ENCODE measurements at regions not wholly inside any gene's neighbourhood (a gene's known extent, or its start where the extent isn't known, plus 50 kb on each side); places are given as distances from the start of the nearest gene placed in this dataset.

DNA sequence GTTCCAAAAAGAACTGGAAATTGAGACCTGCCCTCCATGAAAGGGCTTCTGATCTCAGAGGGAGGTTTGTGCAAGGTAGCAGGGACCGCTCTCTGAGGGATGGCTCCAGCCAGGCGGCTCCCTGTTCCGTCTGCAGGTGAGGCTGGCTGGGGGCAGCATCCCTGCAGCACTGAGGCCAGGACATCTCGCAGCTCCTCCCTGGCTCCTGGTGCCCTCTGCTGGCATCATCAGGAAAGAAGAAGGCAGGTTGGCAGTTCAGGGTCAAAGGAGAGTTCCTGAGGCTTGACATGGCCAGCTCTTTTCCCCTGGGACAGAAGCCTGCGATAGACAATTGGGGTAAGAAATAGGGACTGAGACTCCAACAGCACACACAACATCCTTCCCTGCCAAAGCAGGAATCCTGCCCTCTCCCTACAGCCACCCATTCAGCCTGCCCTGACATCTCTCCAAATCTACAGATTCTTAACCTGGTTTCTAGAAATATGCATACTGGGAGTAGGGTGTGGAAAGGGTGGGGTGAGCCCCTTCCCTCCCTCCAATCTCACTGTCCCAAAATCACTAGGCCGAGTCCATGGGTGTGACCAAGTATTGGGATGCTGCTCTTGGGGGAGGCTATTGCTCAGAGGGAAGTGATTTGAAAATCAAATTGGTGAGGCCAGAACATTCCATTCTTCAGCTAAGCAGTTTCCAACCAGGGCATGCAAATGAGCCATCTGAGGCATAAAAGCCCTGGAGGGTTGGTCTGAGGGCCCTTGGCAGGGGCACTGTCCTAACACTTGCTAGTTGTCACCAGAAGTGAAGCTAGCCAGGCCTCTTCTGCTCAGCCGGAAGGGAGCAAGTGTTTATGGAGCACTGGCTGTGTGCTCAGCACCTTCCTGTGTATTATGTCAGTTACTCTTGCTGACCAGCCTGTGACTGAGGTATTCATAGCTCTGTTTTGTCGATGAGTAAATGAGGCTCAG, 185.4 kb downstream of the TFCP2L1 start:
- DNase-seq = no peak
- no peak for TF ChIP-seq POLR2A (IDR thresholded peaks at IDR 0.05; ENCODE audit: low read length)
- TF ChIP-seq GATA1 (IDR thresholded peaks at IDR 0.05; ENCODE audit: low read depth, low read length) = no peak

DNA sequence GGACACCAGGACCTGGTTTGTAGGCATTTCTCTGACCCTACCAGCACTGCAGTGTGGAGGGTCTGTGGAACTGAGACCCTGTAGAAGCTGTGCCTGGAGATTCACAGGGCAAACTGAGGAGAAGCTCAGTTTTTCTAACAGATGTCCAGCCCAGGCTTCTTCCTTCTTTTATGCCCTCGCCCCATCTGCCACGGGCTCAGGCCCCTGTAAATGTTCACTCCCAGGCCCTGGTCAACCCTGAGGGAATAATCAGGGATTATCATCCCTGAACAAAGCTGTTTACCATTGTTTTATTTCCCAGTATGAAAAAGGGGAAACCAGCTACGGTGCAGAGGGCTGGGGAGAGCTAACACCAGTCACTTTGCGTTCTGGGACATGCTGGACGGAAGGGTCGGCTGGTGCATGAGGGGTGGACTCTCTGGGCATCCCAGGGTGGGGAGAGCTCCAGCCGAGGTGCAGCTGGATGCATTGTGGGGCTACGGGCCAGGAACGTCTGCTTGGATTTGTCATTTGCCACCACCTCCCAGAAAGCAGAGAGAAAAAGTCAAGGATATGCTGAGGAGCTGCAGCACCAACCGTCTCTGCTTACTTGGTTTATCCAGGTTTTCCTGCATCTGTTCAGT, 183.8 kb downstream of the TFCP2L1 start:
- TF ChIP-seq POLR2A (IDR thresholded peaks at IDR 0.05; ENCODE audit: low read length) (no peak), GATA1 (IDR thresholded peaks at IDR 0.05; ENCODE audit: low read depth, low read length) (no peak)
- no peak for DNase-seq

DNA sequence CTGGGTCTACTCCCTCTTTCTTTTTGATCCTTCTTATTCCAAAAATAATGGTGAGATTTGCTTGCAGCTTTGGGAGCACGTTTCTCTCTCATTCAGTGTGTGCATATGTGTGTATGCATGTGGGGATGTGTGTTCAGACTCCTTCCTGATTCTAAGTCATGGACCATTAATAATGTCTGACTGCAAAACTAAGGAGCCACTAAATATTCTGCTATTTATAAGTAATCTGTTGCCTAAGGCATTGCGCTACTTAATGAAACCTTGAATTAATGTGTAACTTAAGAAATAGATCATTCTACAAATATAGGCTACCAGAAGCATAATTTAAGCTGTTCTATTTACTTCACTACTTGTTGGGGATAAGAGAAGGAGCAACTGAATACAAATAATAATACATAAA, 182.1 kb downstream of the TFCP2L1 start:
- no peak for DNase-seq
- TF ChIP-seq GATA1 (IDR thresholded peaks at IDR 0.05; ENCODE audit: low read depth, low read length) = no peak
- no peak for TF ChIP-seq POLR2A (IDR thresholded peaks at IDR 0.05; ENCODE audit: low read length)

DNA sequence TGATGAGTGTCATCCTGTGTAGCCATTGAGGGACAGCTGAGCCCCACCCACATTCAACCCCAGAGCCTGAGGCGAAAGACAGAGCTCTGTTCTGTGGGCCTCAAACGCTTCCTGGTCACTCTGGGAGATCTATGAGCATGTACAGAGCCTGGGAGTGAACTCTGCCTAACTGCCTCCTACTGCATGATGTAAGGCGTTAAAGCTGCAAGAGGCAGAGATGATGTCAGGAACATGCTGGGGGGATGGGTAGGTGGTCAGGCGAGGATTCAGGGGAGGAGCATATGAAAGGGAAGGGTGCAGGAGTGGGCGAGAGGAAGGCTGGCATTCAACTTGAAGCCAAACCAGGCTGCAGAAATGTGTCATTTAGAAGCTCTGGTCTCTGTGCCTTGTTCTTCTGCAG, 181.0 kb downstream of the TFCP2L1 start:
- DNase-seq = no peak
- no peak for TF ChIP-seq GATA1 (IDR thresholded peaks at IDR 0.05; ENCODE audit: low read depth, low read length)
- TF ChIP-seq POLR2A (IDR thresholded peaks at IDR 0.05; ENCODE audit: low read length) = no peak

DNA sequence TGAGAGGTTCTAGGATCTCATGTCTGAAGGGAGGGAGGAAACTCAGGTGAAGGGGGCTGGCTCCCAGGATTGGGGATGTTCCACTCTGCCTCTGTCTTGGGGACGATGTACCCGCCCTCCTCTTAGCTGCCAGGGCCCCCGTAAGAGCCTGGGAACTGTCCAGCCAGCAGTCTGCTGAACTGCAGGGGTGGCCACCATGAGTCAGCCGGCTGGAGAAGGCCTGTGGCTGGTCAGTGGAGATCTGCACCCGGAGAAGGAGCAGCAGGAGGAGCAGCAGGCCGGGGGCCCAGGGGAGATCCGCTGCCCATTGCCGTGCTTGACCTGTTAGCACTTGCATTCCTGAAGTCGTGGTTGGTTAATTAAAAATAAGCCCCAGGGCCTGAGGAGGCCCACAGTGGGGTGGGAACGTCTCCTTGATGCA, 180.3 kb downstream of the TFCP2L1 start:
- no peak for TF ChIP-seq POLR2A (IDR thresholded peaks at IDR 0.05; ENCODE audit: low read length)
- no peak for TF ChIP-seq GATA1 (IDR thresholded peaks at IDR 0.05; ENCODE audit: low read depth, low read length)
- no peak for DNase-seq

DNA sequence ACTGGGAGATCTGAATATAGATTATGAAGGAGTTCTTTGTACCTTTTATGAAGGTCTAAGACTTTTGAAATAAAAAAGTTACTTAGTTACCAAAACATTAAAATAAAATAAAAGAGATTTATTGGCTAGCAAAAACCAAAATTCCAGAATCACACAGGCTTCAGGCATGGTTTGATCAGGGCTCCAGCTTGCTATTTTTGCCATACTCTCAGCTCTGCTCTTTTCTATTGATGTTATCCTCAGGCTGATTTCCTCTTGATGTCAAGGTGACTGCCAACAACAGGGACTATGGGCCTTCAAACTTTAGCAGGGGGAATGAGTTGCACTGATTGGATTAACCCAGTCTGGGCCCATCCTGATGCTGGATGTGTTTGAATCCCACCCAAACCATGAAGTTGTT, 174.1 kb downstream of the TFCP2L1 start:
- no peak for TF ChIP-seq GATA1 (IDR thresholded peaks at IDR 0.05; ENCODE audit: low read depth, low read length)
- no peak for TF ChIP-seq POLR2A (IDR thresholded peaks at IDR 0.05; ENCODE audit: low read length)
- no peak for DNase-seq

DNA sequence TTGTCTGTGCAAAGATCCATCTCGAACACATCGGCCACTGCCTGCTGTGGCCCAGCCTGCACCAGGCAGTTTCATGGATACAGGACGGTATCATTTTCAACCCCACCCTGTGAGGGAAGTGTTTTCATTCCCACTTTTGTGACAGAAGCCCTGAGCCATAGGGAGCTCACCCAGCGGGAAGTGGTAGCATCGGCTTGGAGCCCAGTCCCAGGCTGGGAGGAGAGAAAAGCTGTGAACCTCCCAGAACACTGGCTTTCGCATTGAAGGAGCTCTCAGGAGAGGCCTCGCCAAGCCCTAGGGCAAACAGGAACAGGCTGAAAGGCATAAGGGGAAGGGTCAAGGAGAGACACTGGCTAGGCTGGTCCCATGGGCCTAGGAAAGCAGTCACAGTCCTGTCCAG, 166.1 kb downstream of the TFCP2L1 start:
- no peak for DNase-seq
- TF ChIP-seq POLR2A (IDR thresholded peaks at IDR 0.05; ENCODE audit: low read length) = no peak
- TF ChIP-seq GATA1 (IDR thresholded peaks at IDR 0.05; ENCODE audit: low read depth, low read length) = no peak

DNA sequence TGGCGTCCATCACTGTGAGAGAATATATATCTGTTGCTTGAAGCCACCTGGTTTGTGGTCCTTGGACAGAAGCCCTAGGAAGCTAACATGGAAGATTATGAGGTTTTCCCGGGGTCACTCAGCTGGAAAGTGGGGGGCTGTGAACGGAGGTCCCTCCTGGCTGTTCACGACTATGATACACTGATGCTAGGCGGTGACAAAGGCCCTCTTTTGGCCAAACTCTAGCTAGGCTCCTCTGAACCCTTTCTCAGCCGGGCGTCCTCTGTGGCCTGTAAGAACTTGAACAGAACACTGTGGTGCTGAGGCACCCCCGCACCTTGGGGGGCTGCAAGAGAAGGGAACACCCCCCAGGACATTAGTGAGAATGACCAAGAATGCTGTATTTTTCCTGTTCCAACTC, 164.6 kb downstream of the TFCP2L1 start:
- no peak for DNase-seq
- TF ChIP-seq POLR2A (IDR thresholded peaks at IDR 0.05; ENCODE audit: low read length) (no peak), GATA1 (IDR thresholded peaks at IDR 0.05; ENCODE audit: low read depth, low read length) (no peak)

DNA sequence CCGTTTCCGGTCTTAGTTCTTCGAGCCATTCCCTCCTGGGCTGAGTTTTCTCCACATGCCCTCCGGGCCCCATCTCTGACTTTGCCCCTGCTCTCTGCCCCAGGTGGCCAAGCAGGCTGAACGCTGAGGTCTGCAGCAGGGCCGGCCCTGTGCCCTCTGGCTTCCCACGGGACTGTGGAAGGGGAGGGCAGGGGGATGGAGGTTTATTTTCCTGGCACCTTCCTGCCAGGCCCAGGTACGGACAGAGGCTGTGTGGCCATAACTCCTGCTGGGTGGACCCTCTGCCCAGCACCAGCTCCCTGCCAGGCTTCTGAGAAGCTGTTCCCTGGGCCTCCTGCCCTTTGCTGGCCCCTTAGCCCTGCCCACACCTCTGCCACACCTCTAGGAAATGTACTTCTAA, 164.0 kb downstream of the TFCP2L1 start:
- TF ChIP-seq GATA1 (IDR thresholded peaks at IDR 0.05; ENCODE audit: low read depth, low read length) = no peak
- TF ChIP-seq POLR2A (IDR thresholded peaks at IDR 0.05; ENCODE audit: low read length) = no peak
- DNase-seq = no peak

DNA sequence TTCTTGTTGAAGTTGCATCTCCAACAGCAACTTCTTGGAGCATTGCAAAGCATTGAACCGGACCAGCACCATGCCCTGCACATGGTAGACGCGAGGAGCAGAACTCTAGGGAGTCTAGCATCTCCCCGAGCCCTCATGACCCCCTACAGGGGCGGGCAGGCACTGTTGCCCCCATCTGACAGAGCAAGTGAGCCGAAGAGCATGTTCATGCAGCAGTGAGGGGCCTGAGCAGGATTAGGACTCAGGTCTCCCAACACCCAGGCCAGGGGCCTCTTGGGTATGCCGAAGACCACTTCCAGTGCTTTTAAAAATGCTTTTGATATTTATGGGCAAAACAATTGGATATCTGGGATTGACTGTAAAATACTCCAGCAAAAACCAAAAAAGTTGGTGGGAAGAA, 163.3 kb downstream of the TFCP2L1 start:
- DNase-seq = no peak
- no peak for TF ChIP-seq GATA1 (IDR thresholded peaks at IDR 0.05; ENCODE audit: low read depth, low read length)
- TF ChIP-seq POLR2A (IDR thresholded peaks at IDR 0.05; ENCODE audit: low read length) = no peak

DNA sequence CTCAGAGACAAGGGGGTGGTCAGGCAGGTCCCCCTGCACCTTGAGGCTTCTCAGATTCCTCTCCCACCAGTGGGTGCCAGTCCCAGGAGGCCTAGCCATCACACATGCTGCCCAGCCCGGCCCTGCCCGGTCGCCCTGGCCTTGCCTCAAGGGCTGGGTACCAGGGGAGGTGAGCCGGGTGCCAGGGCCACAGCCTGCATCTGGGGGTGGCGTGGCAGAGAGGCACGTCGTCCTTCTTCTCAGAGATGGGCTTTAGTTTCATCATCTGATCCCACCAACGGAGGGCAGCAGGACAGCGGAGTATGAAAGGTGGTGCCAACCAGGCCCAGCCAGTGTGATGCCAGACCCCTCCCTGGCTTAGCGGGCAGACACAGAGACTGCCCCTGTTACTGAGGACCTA, 161.7 kb downstream of the TFCP2L1 start:
- TF ChIP-seq GATA1 (IDR thresholded peaks at IDR 0.05; ENCODE audit: low read depth, low read length) = no peak
- no peak for TF ChIP-seq POLR2A (IDR thresholded peaks at IDR 0.05; ENCODE audit: low read length)
- DNase-seq = no peak

DNA sequence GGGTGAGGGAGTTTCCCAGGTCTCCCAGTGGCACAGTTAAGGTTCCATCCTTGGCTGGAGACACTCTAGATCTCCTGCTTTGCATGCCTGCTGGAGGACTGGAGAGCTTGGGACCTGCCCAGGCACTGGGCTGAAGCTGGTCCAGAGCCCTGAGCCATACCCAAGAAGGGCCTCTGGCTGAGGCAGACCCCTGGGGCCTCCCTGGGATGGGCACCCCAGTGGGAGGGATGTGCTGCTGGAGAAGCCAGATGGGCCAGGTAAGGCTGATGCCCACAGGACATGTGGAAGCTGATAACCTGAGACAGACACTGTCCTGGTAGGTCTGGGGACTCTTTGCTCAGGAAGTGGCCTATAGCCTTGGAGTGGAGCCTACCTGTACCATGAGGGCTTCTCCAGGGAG, 160.7 kb downstream of the TFCP2L1 start:
- TF ChIP-seq POLR2A (IDR thresholded peaks at IDR 0.05; ENCODE audit: low read length) = no peak
- no peak for TF ChIP-seq GATA1 (IDR thresholded peaks at IDR 0.05; ENCODE audit: low read depth, low read length)
- no peak for DNase-seq

DNA sequence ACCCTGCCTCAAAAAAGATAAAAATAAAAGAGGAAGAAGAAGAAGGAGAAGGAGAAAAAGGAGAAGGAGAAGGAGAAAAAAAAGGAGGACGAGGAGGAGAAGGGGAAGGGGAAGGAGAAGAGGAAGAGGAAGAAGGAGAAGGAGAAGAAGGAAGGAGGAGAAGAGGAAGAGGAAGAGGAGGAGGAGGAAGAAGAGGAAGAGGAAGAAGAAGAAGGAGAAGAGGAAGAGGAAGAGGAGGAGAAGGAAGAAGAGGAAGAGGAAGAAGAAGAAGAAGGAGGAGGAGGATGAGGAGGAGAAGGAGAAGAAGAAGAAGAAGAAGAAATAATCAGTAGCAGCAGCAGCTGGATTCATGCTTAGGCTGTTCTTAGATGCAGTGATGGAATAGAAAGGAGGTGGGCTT, 159.7 kb downstream of the TFCP2L1 start:
- no peak for TF ChIP-seq POLR2A (IDR thresholded peaks at IDR 0.05; ENCODE audit: low read length)
- no peak for TF ChIP-seq GATA1 (IDR thresholded peaks at IDR 0.05; ENCODE audit: low read depth, low read length)
- no peak for DNase-seq

DNA sequence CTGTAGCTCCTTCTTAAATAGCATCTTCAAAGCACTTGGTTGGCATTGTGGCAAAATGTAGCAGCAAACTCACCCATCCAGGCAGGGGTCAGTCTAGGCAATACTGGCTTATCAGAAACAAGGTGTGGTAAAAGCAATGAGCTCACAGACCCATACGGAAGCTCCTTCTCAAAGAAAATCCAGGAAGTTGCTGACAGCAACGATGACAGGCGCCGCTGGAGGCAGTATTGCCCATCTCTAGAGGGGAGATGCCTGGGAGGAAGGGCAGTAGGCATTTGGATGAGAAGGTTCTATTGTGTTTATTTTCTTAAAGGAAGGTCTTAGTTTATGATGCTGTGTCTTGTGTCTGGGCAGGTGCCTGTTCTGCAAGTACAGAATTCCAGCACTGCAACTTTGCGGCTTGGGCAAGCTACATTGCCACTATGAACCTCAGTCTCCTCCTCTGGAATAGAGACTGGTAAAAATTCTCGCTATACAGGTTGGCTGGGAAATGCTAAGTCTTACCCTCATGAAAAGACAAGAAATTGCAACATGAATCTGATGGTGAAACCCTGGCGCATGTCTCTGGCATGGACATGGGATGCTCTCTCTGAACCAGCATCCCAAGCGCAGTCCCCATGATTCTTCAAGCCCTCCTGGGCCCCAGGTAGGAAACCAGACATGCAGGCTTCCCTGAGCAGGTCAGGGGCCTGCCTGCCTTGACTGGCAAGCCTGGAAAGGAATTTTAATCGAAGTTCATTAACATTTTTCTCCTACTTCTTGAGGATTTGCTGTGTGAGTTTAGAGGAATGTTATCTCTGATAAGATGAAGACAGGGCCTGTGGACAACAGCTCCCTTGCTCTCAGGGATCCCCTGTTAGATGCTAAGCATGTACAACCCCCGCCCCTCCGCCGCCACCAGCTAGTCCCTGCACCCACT, 156.0 kb downstream of the TFCP2L1 start:
- TF ChIP-seq POLR2A (IDR thresholded peaks at IDR 0.05; ENCODE audit: low read length) (no peak), GATA1 (IDR thresholded peaks at IDR 0.05; ENCODE audit: low read depth, low read length) (no peak)
- DNase-seq = peak; percentile 63 to 65

Data from erythroblast (primary cell).